ENCODE measurements at regions not wholly inside any gene's neighbourhood (a gene's known extent, or its start where the extent isn't known, plus 50 kb on each side); places are given as distances from the start of the nearest gene placed in this dataset.

GRCh38 chr7:13188236-13188805 lies 500.9 kb downstream of the ARL4A start:
- TF ChIP-seq CTCF (conservative IDR thresholded peaks at IDR 0.05 in 1 of 2, IDR thresholded peaks at IDR 0.05 in 1 of 2; ENCODE audit: extremely low read depth in 1 of 2, insufficient read depth in 1 of 2, low read depth in 1 of 2, low read length in 2 of 2): no peak
- TF ChIP-seq EZH2 (IDR thresholded peaks at IDR 0.05; ENCODE audit: borderline replicate concordance, low read length): no peak
